Activated naive CD8-positive, alpha-beta T cell treated with anti-CD3 and anti-CD28 coated beads, Interleukin-2, amount 10 ng/mL, durations not matched to agents 7 days and 5 days (primary cell): ENCODE measurements at regions not wholly inside any gene's neighbourhood (a gene's known extent, or its start where the extent isn't known, plus 50 kb on each side); places are given as distances from the start of the nearest gene placed in this dataset.

ENCODE experiments used
- ATAC-seq: fragments of 150-1000 bp; cut with Tn5 transposase; one replicate; pipeline ENCODE4 v1.10.0; 2021; ENCODE audit warnings: low read depth, moderate library complexity
- POLR2A ChIA-PET: fragments of 350-600 bp; sonication (Branson Sonifier 250); formaldehyde crosslinking; loops from one replicate; lab custom pipeline; 2021; ENCODE audit warnings: antibody characterized with exemption; lab: Charles Lee
- DNase-seq: peaks from one replicate; pipeline ENCODE4 v3.0.0; 2021
- H3K27ac Mint-ChIP-seq: one replicate; pipeline ENCODE4 v1.8.0; 2022; ENCODE audit warnings: mild to moderate bottlenecking, mixed read lengths
- H3K27me3 Mint-ChIP-seq: one replicate; pipeline ENCODE4 v1.8.0; 2022; ENCODE audit warnings: mild to moderate bottlenecking, moderate library complexity, mixed read lengths
- H3K36me3 Mint-ChIP-seq: one replicate; pipeline ENCODE4 v1.8.0; 2021; ENCODE audit warnings: mild to moderate bottlenecking, mixed read lengths
- H3K4me1 Mint-ChIP-seq: one replicate; pipeline ENCODE4 v1.8.0; 2021; ENCODE audit warnings: mixed read lengths
- H3K4me3 Mint-ChIP-seq: one replicate; pipeline ENCODE4 v1.8.0; 2022; ENCODE audit warnings: mild to moderate bottlenecking, moderate library complexity, mixed read lengths
- H3K9me3 Mint-ChIP-seq: one replicate; pipeline ENCODE4 v1.8.0; 2021; ENCODE audit warnings: mixed read lengths

- POLR2A ChIA-PET: no interaction called here
- Mint-ChIP-seq H3K9me3 (no peaks in the 10 kb centered on the region), H3K36me3 (no peaks in the 10 kb centered on the region), H3K4me1 (no peaks in the 10 kb centered on the region), H3K4me3 (no peak overlapping the region), H3K27me3 (peaks cover 6% of the 10 kb centered on the region), H3K27ac (no peak overlapping the region)
- DNase-seq (no peak), ATAC-seq (no peak)
These were observed 64.6 kb upstream of the FN1 start for GRCh38 chr2:215500466-215500865.

- Mint-ChIP-seq H3K9me3 (no peaks in the 10 kb centered on the region), H3K27me3 (peaks cover 10% of the 10 kb centered on the region), H3K36me3 (no peaks in the 10 kb centered on the region), H3K27ac (no peak overlapping the region), H3K4me3 (no peak overlapping the region), H3K4me1 (no peaks in the 10 kb centered on the region)
- ATAC-seq (no peak), DNase-seq (no peak)
- POLR2A ChIA-PET: no interaction called here
These were observed 63.5 kb upstream of the FN1 start for GRCh38 chr2:215499331-215499730.

- no peaks in the 10 kb centered on the region for H3K9me3 Mint-ChIP-seq
- ATAC-seq (no peak), DNase-seq (no peak)
- peaks cover 11% of the 10 kb centered on the region for H3K27me3 Mint-ChIP-seq
- no peaks in the 10 kb centered on the region for H3K36me3 Mint-ChIP-seq
- no peaks in the 10 kb centered on the region for H3K4me1 Mint-ChIP-seq
- POLR2A ChIA-PET: no interaction called here
- H3K27ac Mint-ChIP-seq: no peak overlapping the region
- H3K4me3 Mint-ChIP-seq: no peak overlapping the region
These were observed 62.6 kb upstream of the FN1 start for GRCh38 chr2:215498431-215498830.

GRCh38 chr2:215493376-215493775 is 57.5 kb upstream of the FN1 start:
- Mint-ChIP-seq H3K9me3 (no peaks in the 10 kb centered on the region), H3K36me3 (no peaks in the 10 kb centered on the region)
- POLR2A ChIA-PET: no interaction called here

GRCh38 chr2:215489288-215489848 is 53.5 kb upstream of the FN1 start:
- H3K27me3 Mint-ChIP-seq: peaks cover 7% of the 10 kb centered on the region
- H3K36me3 Mint-ChIP-seq: no peaks in the 10 kb centered on the region
- no peak overlapping the region for H3K27ac Mint-ChIP-seq
- ATAC-seq (no peak), DNase-seq (no peak)
- POLR2A ChIA-PET: no interaction called here
- no peaks in the 10 kb centered on the region for H3K9me3 Mint-ChIP-seq
- H3K4me1 Mint-ChIP-seq: no peaks in the 10 kb centered on the region
- no peak overlapping the region for H3K4me3 Mint-ChIP-seq

More at GRCh38 chr2:215493376-215493775, 57.5 kb upstream of the FN1 start:
- no peak for ATAC-seq
- Mint-ChIP-seq H3K4me3 (no peak overlapping the region), H3K27me3 (peaks cover 11% of the 10 kb centered on the region), H3K27ac (no peak overlapping the region), H3K4me1 (no peaks in the 10 kb centered on the region)
- no peak for DNase-seq

- Mint-ChIP-seq H3K9me3 (no peaks in the 10 kb centered on the region), H3K4me3 (no peak overlapping the region), H3K27me3 (peaks cover 6% of the 10 kb centered on the region), H3K4me1 (no peaks in the 10 kb centered on the region), H3K36me3 (no peaks in the 10 kb centered on the region), H3K27ac (no peak overlapping the region)
- ATAC-seq: no peak
- DNase-seq: no peak
- POLR2A ChIA-PET: no interaction called here
These were observed 51.1 kb upstream of the FN1 start for GRCh38 chr2:215487002-215487372.

- Mint-ChIP-seq H3K4me1 (no peaks in the 10 kb centered on the region), H3K36me3 (no peaks in the 10 kb centered on the region), H3K9me3 (no peaks in the 10 kb centered on the region), H3K4me3 (no peak overlapping the region), H3K27ac (no peak overlapping the region), H3K27me3 (peaks cover 6% of the 10 kb centered on the region)
- ATAC-seq: no peak
- no peak for DNase-seq
- POLR2A ChIA-PET: no interaction called here
These were observed 50.6 kb upstream of the FN1 start for GRCh38 chr2:215486291-215487001.
